HG03520 (cell line): ENCODE measurements at regions not wholly inside any gene's neighbourhood (a gene's known extent, or its start where the extent isn't known, plus 50 kb on each side); places are given as distances from the start of the nearest gene placed in this dataset.

Source experiments
- ATAC-seq: cut with Tn5 transposase; IDR thresholded peaks from one replicate; pipeline ENCODE4 v1.9.1; 2021; ENCODE audit warnings: mild to moderate bottlenecking, moderate library complexity; ENCODE audit not compliant: unreplicated experiment

DNA sequence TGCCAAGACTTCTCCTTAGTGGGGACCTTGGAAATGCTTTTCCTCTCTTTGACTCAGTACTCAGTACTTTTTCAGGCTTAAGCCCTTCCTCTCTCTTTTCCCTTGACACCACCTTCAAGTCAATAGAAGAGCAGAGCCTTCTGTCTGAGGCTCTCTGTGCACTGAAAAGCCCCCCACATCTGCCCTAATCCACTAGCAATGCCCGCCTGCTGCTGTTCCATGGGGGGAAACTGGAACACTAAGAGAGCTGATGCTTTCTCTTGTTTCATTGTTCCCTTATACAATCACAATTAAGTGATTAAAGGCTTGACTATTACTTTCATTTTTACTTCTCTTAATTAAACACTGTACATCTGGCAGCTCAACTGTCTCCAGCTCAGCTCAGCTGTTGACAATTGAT is 254.5 kb downstream of the SLITRK6 start:
- no peak for ATAC-seq

DNA sequence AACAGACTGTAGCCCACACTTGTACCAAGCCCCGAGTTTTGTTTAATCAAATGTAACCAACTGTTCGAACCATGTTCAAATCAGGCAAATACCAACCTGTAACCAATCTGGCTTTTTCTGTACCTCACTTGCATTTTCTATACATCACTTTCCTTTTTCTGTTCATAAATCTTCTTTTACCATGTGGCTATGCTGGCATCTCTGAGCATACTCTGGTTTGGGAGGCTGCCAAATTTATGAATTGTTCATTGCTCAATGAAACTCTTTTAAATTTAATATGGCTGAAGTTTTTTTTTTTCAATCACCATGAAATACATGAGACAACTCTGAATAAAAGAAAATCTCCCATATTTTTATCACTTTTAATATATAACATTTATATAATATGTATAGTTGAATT is 256.1 kb downstream of the SLITRK6 start:
- no peak for ATAC-seq

DNA sequence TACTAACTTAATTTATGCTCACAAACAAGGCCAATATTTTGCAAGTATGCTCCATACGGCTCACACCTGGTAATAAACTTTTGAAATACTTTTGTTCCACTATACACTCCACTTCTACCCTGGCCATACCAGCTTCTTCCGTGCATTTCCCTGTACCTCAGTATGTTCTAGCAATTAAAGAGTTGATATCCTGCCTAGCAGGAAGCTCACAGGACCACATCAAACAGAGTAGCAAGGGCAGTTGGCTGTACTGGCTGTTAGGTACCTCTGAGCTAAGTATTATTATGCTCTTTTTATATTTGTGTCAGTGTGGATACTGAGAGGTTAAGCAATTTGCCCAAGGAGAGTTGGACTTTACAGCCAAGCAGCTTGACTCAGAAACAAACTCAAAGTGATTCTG is 257.7 kb downstream of the SLITRK6 start:
- no peak for ATAC-seq

DNA sequence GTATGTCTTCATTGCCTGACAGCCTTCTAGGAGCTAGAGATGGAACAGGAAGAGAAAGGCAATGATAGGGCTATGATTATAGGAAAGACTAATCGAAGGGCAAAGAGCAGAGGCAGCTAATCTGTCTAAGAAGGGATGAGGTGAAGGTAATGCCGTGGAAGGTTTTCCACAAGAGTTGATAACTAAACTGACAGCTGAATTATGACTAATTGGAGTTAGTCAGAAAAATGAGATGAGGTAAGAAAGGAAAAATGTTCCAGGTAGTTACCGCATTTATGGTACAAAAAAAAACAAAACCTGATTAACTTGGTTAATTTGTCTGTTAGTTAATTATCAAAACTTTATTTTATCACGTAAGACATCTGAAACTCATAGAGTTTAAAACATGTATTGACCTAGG is 260.3 kb downstream of the SLITRK6 start:
- no peak for ATAC-seq

DNA sequence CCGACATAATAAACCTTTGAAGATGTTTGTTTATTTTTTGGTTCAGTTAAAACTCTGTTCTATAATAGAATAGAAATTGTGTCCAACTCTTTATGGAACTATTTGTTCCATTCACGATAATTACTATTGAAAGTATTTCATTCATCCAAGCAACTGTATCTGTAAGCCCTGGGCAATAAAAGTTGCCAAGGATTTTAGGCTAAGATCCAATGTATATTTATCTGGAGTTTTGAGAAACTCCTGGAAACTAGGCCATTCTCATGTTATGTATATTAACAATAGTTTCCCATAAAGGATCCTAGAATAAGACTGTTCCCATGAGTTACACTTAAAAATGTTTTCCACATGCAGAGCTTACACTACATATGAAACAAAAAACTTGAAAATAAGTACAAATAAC is 261.6 kb downstream of the SLITRK6 start:
- ATAC-seq = no peak

DNA sequence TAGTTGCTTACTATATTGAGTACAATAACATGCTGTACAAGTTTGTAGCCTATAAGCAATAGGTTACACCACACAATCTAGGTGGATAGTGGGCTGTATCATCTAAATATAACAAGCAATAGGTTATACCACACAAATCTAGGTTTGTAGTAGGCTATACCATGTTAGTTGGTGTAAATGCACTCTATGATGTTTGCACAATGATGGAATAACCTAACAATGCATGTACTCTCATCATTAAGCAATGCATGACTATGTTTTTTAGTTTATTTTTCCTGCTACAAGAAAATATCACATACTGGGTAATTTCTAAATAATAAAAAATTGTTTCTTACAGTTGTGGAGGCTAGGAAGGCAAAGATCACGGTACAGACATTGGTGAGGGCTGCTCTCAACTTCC is 262.5 kb downstream of the SLITRK6 start:
- ATAC-seq = no peak

DNA sequence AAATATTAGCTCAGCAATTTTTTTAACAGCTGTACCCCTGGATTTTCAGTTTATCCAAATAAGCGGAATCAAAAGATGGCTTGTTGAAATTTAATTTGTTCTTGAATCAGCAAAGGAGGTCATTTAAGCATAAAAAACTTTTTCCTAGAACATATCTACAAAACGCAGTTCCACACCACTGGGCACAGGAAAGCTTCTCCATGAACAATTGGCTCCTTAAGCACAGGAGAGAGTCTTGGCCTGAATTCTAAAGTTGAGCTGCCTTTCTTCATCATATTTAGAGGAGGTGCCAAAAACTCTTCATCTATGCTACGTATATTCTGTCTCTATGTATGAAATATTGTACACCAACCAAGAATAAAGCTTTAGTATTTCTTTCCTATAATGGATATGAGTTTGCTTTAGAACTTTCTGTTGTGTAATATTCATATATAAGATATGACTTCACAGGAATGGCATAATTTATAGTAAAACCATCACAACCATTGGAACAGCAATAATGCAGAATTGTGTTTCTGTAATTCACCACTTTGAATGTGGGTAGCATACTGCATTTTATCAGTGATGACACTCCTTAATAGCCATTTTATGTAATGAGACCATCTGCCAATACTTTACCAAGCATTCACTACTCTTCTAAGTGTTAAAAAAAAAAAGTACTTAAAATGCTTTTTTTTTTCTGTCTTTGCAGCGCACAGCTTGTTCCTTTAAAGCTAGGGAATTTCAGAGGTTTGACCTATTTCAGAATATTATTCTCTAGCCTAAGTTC is 263.7 kb downstream of the SLITRK6 start:
- ATAC-seq = no peak

DNA sequence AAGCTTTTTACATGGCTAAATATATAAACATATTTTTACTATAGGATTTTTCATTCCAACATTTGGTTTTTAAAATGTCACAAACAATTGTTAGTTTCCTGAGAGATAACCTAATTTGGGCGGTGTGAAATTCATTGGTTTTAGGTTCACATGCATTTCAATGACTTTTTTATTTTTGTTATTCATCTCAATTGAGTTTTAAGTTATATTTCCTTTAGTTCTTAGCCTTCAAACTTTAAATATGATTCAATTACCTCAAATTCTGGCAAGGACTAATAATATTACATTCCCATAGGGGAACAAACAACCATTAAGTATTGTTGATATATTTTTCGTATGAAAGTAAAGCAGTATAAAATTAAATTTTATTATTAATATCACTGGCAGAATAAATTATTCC is 265.3 kb downstream of the SLITRK6 start:
- no peak for ATAC-seq

DNA sequence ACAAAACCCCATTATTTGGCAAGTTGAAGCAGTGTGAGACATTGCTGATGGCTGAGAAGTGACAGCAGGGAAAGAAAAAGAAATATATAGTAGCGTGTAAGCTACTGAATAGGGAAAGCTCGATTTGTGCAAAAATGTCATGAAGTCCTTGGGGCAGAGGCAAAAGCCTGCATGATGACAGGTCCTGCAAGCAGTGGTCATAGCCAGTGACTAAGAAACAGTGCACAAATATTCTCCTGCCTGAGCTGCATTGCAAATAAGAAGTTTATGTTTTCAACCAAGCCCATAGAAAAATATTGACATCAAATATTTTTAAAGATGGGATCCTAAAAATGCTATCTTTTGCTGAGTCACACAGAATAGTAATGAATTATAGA is 270.0 kb downstream of the SLITRK6 start:
- no peak for ATAC-seq

DNA sequence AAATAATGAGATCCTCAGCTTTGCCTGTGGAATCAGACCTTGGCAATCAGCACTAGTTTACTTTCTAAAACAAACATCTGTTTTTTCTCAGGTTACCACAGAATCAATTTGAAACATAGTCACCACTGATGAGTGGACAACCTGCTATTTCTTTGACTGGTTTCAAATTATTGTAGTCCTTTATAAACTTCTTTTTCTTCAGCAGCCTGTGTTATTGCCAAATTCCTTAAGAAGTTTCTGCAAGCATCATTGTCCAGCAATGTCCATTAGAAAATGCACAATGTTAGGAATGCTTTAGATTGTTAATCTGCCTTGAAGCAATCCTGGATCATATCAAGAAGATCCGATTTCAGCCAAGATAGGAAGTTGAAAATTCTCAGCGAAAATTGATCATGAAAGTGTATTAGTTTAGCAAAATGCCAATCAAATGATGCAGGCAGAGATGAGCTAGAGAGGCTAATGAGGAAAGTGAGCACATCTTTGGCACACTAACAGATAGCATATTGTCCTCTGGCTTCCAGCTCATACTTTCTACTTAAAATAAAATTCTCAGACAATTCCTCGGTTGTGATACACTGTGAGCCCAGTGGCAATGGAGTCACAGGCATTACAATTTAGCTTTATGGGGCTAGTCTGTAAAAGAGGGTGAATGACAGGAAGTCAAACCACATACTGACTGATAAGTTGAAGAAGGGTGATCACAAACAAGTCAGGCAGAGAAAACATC is 270.6 kb downstream of the SLITRK6 start:
- ATAC-seq = no peak

DNA sequence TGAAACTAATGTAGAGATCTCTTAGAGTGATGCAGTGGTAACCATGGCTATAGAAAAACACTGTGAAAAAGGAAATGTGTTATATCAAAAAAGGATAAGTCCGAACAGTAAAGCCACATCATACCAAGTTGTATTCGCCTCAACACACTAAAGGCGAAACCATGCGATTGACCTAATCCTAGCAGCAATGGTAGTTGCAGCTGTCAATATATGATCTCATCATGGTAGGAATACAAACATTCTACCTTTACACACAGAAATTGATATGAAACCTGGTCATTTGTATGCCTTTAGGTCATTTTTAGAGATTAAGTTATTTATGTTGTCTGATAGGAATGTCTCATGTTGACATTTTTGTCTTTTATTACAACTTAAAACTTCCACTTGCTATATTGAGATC is 271.9 kb downstream of the SLITRK6 start:
- ATAC-seq = no peak

DNA sequence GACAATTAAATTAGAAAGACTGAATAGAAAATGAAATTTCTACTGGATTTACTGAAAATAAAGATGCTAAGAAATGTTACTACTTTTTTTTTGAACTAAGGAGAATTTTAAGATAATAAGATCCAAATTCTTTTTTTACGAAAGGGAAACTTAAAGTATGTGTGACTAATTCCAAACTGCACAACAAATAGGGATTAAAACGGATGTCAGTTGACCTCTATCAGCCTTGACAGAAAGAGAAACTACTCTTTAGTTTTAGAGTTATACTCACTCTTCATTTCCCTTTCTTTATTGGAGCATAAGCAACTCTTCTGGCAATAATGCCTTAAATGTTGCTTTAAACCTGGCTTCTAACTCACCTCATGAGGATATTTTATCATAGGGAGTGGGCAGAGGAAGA is 273.8 kb downstream of the SLITRK6 start:
- no peak for ATAC-seq

DNA sequence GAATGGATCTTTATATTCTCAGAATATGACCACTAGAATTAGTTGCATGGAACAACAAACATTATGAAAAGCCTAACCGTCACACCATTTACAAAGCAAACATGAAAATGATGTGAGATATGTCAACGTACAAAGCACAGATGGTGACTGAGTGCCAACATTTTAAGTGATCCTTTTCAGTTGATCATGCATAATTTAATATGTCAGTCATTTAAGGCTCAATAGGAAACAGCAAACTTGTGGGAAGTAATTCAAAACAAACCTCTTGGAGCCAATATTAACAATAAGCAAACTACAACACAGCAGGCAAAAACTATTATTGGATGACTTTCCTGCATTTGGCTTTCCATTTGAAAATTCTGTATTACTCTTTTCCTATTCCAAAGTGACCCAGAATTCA is 277.6 kb downstream of the SLITRK6 start:
- ATAC-seq = no peak

DNA sequence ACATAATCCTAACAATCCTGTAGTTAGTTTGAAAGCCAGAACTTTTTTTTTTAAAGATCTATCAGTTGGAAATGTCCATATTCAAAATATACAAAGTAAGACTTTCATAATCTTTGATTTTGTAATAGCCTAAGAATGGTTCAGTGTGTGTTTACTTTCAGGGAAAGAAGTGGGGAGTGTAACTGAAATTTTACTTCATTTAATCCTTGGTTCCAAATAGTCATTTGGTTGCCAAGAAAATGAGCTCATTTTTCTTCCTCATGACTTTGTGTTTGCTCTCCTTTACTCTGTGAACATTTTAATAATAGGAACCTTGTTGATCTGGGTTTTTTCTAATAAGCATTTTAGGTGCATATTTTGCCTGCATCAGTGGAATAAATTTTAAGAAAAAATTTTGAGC is 278.8 kb downstream of the SLITRK6 start:
- no peak for ATAC-seq

DNA sequence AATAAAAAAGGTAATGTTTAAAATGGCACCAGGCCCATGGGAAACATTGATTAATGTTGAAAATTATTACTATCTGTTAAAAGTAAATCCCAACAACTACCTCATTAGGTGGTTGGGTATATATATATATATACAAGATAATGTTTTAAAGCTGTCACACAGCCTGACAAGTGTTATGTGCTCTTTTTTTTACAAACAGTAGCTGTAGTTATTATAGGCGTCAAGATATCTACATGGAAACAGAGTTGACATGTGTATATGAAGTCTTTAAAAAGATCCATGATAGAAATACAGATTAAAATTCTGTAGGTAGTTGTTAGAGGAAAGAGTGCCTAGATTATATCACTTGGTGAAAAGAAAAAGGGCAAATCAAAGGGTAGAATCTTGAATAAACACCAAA is 279.9 kb downstream of the SLITRK6 start:
- no peak for ATAC-seq

DNA sequence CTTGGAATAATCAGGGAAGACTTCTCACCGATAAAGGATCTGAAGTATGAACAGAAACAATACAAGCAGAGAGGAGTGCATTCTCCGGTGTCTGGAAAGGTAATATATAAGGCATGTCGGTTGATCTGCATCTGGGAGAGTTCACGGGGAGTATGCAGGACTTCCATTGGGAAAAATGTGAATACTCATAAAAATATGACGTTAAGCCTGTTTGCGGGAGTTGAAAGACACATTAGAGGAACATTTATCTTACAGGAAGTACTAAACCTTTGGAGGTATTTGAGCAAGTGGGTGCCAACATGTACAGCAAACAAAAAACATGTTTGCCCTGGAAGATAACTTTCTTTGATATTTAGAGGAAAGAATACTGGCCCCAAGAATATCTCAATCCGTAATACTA is 286.8 kb downstream of the SLITRK6 start:
- no peak for ATAC-seq

DNA sequence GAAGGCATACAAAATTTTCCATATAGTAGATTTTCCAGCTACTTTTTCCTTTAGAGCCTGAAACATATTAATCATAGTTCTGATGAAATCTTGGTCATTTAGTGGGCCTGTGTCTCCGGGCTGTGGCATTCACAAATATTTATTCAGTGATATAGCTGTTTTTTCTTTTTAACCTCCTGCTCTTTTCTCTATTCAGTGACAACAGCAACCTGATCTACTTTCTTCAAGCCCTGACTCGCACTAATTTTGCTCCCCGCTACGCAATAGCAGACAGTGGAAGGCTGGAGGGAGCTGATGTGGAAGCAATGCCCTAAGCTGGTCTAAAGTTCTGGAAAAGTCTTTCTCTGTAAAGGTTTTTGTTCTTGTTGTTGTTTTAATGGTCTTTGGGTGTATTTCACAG is 289.7 kb downstream of the SLITRK6 start:
- ATAC-seq = no peak

DNA sequence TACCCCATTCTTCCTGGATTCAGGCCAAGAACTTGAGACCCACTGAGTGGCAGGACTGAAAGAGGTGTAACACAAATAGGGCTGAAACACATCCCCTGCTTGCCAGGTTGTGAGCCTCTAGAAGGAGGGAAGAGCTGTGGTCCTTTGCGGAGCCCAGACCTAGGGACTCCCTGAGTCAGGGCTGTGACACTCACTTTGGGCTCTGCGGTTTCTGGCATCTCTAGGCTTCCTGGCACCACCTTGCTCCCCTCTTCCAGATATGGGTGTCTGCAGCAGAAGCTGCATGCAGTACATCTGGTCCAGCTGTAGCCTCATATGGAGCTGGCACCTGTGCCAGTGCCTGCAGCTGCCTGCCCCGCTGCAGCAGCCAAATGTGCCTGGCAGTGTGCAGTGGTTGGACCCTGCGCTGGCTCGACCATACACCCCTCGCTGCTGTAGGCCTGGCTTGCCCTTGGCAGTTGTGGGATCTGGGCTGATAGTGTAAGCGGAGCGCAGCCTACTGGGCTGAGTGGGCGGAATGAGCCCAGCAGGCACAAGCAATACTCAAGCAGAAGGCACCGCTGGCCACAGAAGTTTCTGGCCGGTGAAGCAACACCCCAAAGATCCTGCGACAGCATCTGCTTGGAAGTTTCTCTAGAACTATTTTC is 290.4 kb downstream of the SLITRK6 start:
- ATAC-seq = no peak

DNA sequence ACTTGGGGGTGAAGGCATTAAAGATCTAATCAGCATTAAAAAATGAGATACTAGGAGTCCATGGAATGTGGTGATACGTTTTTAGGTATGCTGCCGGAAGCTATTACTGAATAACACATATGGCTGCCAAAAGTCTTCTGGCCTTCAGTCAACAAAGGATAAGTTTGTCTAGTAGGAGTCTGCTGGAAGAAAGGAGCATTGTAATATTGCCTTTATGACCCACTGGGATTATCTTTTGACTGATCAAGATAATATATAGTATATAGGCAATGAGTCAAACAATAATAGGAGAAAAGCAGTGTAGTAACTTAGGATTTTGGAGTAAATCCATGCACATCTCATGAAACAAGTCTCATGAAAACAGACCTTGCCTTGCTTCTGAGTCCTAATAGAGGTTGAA is 295.4 kb downstream of the SLITRK6 start:
- ATAC-seq = no peak

DNA sequence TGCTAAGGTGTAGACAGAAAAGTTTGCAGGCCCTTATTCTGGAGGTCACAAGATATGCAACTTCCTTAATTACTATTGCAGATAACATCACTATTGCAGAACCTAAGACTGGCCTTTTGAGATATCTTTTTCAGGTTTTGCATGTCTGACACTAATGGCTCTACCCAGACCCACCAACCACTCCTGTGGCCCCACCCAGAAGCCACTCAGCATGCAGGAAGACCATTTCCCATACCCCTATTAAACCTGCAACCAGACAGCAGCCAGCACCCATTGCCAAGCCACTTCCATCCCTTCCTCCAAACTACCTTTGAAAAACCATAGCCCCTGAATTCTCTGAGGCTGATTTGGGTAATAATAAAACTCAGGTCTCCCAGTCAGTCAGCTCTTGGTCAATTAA is 297.6 kb downstream of the SLITRK6 start:
- ATAC-seq = no peak

DNA sequence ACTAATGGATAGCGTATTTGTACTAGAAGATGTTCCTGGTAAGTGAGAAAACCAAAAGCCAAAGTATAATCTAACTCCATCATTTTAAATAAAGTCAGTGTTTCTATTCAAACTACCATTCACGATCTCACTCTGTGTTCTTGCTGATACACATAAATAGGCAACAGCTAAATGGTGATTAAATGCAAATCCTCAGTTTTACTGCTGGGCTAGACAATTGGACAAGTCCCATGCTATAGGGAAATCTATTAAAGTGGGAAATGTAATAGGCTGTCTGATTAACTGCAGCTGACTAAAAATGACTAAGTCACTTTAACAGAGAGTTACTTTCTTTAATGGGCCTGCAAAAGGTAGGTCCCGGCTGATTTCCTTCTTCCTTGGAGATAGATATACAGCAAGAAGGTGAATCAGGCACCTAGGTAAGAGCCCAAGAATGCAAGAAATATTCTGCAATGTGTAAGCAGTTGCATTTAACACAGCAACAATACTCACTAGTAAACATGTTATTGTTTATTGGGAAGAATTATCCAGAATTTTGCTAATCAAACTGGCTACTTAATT is 298.4 kb downstream of the SLITRK6 start:
- no peak for ATAC-seq

DNA sequence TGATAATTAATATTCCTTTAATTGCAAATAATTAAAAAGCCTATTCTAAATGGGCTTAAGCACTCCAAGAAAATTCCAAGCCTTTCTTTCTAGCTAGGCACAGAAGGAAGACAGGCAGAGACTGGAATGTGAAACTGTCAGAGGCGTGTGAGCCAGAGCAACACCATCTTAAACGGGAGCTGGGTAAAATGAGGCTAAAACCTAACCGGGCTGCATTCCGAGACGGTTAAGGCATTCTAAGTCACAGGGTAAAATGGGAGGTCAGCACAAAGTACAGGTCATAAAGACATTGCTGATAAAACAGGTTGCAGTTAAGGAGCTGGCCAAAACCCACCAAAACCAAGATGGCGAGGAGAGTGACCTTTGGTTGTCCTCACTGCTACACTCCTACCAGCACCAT is 300.4 kb downstream of the SLITRK6 start:
- ATAC-seq = no peak
